ENCODE measurements at regions not wholly inside any gene's neighbourhood (a gene's known extent, or its start where the extent isn't known, plus 50 kb on each side); places are given as distances from the start of the nearest gene placed in this dataset.
"Not testable (repeated sequence)": the region's sequence is repeated elsewhere in the genome, so short reads cannot be mapped to it uniquely, and the experiment has no call there.

DNA sequence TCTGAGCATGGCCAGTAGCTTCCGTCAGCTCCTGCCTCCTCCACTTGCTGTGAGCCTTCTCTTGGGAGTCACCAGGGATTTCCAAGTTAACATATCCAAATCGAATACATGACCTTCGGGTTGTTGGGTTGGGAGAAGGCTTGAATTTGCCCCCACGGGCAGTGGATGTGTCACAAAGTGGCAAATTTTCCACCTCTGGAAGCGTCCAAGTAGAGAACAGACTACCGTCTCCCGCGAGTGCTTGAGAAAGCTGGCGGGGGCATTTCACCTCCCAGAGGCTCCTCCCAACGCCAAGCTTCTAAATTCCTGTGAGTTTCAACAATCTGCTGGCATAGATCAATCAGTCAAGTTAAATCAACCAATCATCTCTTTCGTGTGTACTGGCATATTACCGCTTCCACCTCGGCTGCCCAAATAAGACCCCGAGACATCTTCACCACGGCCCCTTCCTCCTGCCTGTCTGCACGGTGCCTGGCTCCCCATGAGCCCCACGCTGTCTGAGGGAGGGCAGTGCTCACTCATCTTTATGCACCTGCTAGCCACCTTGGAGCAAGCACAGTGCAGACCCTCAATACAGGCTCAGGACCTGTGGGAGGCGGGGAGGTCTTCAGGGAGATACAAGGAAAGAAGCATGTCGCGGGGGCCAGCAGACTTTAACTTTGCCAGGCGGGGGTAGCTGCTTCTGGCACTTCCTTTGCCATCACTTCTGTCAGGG, 79.1 kb downstream of the MRPL36 start:
- no peak for TF ChIP-seq POLR2A (IDR thresholded peaks at IDR 0.05; ENCODE audit: low read depth, low read length)
- no peak for TF ChIP-seq POLR2AphosphoS5 (IDR thresholded peaks at IDR 0.05; ENCODE audit: low read depth, low read length)
- TF ChIP-seq TAF1 (IDR thresholded peaks at IDR 0.05; ENCODE audit: borderline replicate concordance, low read depth, low read length) = no peak
- DNase-seq (ENCODE audit: insufficient read length) (no peak), FAIRE-seq (no peak)

DNA sequence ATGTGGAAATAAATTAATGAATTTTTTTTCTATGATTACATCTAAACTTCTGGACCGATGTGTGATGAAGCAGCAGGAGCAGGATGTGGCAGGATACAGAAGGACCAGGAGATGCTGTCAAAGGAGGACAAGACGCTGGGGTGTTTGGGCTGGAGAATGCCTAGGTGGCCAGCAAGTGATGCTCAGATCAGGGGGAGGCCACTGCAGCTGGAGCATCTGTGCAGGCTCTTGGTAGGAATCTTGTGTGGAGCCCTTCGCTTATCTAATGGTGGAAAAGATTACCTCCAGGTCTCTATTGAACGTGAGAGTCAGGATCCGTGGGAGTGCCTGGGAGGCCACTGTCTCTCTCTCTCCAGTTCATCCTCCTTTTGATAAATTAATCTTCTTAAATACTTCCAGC, 79.8 kb downstream of the MRPL36 start:
- no peak for TF ChIP-seq POLR2A (IDR thresholded peaks at IDR 0.05; ENCODE audit: low read depth, low read length)
- no peak for TF ChIP-seq POLR2AphosphoS5 (IDR thresholded peaks at IDR 0.05; ENCODE audit: low read depth, low read length)
- DNase-seq (ENCODE audit: insufficient read length) = no peak
- FAIRE-seq = no peak

DNA sequence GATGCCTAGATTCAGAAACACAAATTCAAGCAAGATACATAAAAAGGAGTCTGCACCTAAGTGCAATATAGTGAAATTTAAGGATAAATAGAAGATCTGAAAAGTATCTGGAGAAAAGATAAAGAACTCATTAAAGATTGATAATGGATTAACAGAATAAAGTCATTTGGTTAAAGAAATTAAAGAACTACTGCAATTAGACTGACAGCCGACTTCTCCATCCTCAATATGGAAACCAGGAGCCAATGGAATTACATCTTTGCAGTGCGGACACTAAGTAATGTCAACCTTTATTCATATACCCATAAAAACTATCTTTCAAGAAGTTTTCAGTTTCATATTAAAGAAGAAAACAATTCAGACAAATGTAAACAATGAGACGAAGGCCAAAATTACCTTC, 81.0 kb downstream of the MRPL36 start:
- no peak for TF ChIP-seq TAF1 (IDR thresholded peaks at IDR 0.05; ENCODE audit: borderline replicate concordance, low read depth, low read length)
- TF ChIP-seq POLR2A (IDR thresholded peaks at IDR 0.05; ENCODE audit: low read depth, low read length) = no peak
- TF ChIP-seq POLR2AphosphoS5 (IDR thresholded peaks at IDR 0.05; ENCODE audit: low read depth, low read length) = no peak
- DNase-seq (ENCODE audit: insufficient read length) = no peak
- FAIRE-seq = no peak

DNA sequence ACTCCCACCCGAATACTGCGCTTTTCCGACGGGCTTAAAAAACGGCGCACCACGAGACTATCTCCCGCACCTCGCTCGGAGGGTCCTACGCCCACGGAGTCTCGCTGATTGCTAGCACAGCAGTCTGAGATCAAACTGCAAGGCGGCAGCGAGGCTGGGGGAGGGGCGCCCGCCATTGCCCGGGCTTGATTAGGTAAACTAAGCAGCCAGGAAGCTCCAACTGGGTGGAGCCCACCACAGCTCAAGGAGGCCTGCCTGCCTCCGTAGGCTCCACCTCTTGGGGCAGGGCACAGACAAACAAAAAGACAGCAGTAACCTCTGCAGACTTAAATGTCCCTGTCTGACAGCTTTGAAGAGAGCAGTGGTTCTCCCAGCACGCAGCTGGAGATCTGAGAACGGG, 89.5 kb downstream of the MRPL36 start:
- not testable (repeated sequence) for FAIRE-seq; DNase-seq (ENCODE audit: insufficient read length)

DNA sequence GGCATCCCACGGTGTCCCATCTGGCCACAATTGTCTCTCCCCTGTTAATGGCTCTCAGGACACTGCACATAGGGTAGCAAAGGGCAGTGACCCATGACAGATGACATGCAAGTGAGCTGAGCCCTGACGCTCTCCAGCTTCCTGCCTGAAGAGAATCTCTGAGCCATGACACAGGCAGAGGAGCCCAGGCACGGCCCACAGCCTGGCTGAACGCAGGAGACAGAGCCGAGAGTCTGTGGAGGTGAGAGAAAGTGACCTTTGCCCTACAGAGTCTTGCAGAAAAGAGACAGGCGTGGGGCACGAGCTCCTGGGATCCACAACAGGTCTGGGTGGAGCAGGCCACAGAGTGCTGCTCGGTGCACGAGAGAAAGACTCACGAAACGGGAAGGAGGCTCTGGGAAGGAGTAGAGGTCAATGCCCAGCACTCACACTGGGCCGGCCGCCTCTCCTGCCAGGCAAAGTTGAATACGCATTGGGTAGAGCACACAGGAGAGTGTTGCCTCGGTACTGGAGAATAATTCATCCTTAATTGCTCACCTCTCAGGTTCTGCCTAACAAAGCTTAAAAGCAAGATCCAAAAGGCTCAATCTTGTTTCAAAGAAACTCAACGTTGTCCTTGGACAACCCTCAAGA, 90.3 kb downstream of the MRPL36 start:
- TF ChIP-seq TAF1 (IDR thresholded peaks at IDR 0.05; ENCODE audit: borderline replicate concordance, low read depth, low read length) = no peak
- no peak for TF ChIP-seq POLR2A (IDR thresholded peaks at IDR 0.05; ENCODE audit: low read depth, low read length)
- no peak for TF ChIP-seq POLR2AphosphoS5 (IDR thresholded peaks at IDR 0.05; ENCODE audit: low read depth, low read length)
- no peak for FAIRE-seq
- no peak for DNase-seq (ENCODE audit: insufficient read length)

DNA sequence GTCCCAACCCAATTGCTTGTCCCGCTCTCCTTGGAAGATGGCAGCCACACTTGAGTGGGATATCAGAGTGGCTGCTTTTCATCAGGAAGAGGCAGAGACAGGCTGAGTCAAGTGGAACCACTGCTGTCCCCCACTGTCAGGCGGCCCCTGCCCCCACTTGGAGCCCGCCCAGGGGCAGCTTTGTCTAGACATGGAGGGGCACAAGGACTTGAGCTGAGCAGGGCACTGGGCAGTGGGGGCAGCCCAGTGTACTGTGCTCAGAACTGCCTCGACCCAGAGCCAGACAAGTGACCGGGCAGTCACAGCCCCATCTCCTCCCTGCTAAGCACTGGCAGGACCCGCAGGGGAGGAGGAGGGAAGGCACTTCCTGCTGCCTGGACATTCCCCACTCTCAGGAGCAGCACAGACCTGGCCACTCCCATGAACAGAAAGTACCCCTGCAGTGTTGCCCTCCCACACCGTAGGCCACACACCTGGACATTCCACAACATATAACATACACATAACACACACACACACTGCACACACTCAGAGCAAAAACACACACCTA, 91.0 kb downstream of the MRPL36 start:
- no peak for TF ChIP-seq TAF1 (IDR thresholded peaks at IDR 0.05; ENCODE audit: borderline replicate concordance, low read depth, low read length)
- no peak for TF ChIP-seq POLR2AphosphoS5 (IDR thresholded peaks at IDR 0.05; ENCODE audit: low read depth, low read length)
- no peak for TF ChIP-seq POLR2A (IDR thresholded peaks at IDR 0.05; ENCODE audit: low read depth, low read length)
- no peak for DNase-seq (ENCODE audit: insufficient read length)
- FAIRE-seq = no peak

DNA sequence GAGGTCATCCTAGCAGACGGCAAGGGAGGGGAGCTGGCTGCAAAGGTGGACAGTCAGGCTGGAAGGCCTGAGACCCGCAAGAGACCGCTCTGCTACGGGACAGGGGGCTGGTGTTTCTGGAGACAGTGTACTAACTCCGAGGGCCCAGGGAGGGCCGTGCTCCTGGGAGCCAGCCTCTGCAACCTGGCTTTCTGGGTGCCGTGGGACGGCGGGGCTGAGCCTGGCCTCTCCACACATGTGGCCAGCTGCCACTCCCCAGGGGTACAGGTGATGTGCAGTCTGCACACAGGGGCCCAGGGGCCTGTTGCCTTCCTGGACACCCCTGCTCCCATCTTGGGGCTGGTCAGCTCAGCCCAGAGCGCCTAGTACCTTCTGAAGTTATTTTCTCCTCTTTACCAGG, 92.2 kb downstream of the MRPL36 start:
- DNase-seq (ENCODE audit: insufficient read length) (no peak), FAIRE-seq (no peak)
- TF ChIP-seq POLR2A (IDR thresholded peaks at IDR 0.05; ENCODE audit: low read depth, low read length) (no peak), POLR2AphosphoS5 (IDR thresholded peaks at IDR 0.05; ENCODE audit: low read depth, low read length) (no peak), TAF1 (IDR thresholded peaks at IDR 0.05; ENCODE audit: borderline replicate concordance, low read depth, low read length) (no peak)

DNA sequence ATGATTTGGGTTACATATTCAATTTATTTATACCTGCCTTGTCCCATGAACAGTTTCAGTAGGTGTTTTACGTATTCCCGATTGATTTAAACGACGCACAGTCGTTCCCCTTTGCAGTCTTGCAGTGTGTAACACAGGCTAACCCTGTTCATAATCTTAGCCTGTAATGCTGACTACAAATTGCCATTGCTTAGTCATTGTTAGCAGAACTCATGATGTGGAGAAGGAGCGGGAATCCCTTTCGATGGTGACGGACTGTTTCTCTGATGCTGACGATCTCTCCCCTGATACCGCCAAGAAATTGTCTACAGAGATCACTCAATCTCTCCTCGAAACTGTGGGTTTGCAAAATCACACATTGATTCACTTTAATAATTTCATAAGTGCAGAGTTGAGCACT, 93.2 kb downstream of the MRPL36 start:
- TF ChIP-seq TAF1 (IDR thresholded peaks at IDR 0.05; ENCODE audit: borderline replicate concordance, low read depth, low read length) (no peak), POLR2AphosphoS5 (IDR thresholded peaks at IDR 0.05; ENCODE audit: low read depth, low read length) (no peak), POLR2A (IDR thresholded peaks at IDR 0.05; ENCODE audit: low read depth, low read length) (no peak)
- no peak for FAIRE-seq
- no peak for DNase-seq (ENCODE audit: insufficient read length)

DNA sequence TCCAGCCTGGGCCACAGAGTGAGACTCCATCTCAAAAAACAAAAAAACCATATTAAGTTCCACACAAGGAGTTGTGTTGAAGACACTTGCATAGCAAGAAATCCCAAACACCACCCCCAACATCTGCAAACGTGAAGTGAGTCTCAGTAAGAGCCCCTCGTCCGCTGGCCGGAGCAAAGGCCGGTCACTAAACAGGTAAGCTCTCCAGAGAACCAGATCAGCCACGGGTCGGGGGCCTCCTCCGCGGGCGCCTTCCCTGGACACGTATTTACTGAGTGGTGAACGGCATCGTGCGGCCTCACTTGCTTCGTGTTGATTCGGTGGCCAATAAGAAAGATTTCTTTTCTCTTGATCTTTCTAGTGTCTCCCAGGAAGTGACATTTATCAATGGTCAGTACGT, 93.6 kb downstream of the MRPL36 start:
- no peak for FAIRE-seq
- no peak for DNase-seq (ENCODE audit: insufficient read length)
- TF ChIP-seq TAF1 (IDR thresholded peaks at IDR 0.05; ENCODE audit: borderline replicate concordance, low read depth, low read length) (no peak), POLR2AphosphoS5 (IDR thresholded peaks at IDR 0.05; ENCODE audit: low read depth, low read length) (no peak), POLR2A (IDR thresholded peaks at IDR 0.05; ENCODE audit: low read depth, low read length) (no peak)

DNA sequence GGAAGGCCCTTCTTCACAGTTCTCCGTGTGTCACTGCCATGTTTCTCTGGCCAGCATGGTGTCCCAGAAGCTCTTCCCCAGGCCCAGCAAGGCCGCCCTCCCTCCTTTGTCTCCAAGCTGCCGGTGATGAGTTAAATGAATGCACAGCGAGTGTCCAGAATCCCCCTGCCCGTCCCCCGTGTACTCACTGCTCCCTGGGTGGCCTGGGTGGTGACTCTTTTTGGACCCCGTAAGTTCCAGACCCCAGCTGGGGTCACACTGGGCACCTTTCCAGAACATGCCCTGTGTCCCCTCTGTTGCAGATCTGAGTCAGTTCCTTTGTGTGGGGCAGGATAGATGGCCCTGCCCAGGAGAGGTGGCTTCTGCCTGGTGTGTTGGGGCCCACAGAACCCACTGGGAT, 95.0 kb downstream of the MRPL36 start:
- no peak for DNase-seq (ENCODE audit: insufficient read length)
- FAIRE-seq = no peak

DNA sequence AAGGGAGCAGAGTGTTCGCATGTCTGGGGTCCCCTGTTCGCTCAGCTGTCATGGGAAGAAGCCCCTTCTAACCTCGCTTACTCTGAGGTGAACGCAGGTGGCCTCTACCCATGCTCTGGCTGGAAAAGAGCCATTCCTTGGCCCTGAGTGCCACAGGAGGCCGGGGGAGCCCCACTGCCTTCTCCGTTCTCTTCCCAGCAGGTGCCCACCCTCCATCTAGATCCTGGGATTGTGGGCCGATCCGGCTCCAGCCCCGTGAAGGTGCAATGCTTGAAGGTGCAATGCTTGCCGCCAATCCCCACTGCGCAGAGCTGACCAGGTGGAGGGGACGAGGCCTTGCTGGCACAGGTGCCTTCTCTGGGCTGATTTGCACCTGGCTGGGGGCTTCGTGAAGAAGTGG, 95.4 kb downstream of the MRPL36 start:
- no peak for FAIRE-seq
- TF ChIP-seq POLR2A (IDR thresholded peaks at IDR 0.05; ENCODE audit: low read depth, low read length) (no peak), POLR2AphosphoS5 (IDR thresholded peaks at IDR 0.05; ENCODE audit: low read depth, low read length) (no peak), TAF1 (IDR thresholded peaks at IDR 0.05; ENCODE audit: borderline replicate concordance, low read depth, low read length) (no peak)
- DNase-seq (ENCODE audit: insufficient read length) = no peak

More for the DNA sequence above, 95.0 kb downstream of the MRPL36 start:
- TF ChIP-seq TAF1 (IDR thresholded peaks at IDR 0.05; ENCODE audit: borderline replicate concordance, low read depth, low read length) (no peak), POLR2A (IDR thresholded peaks at IDR 0.05; ENCODE audit: low read depth, low read length) (no peak), POLR2AphosphoS5 (IDR thresholded peaks at IDR 0.05; ENCODE audit: low read depth, low read length) (no peak)

DNA sequence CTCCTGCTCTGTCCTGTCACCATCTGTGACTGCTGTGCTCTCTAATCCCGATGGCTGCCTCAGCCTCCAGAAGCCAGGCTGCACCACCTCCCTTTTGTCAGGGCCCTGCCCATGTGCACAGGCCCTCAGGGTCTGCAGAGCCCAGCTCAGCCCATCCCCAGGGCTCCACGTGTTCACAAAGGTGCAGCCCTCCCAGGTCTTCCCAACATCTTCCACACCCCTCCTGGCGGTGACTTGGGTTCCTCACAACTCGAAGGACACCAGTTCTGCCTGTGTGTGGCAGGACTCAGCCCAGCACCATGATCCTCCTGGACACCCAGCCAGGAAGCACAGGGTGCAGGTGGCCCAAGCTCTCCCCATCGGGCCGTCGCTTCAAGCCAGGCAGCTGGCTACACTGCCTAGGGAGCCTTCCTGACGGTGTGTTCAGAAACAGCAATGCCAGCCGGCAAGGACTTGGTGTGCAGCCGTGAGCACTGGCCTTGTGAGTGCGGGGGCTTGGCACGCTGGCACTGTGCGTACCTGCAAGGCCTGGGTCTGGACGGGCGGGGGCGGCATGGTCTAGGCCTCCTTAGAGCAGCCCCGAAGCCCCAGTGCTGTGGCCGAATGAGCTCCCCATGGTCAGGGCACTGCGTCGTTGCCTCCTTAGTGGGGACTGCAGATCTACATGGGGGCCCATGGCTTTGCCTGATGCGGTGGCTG, 96.1 kb downstream of the MRPL36 start:
- DNase-seq (ENCODE audit: insufficient read length) (no peak), FAIRE-seq (no peak)
- TF ChIP-seq POLR2AphosphoS5 (IDR thresholded peaks at IDR 0.05; ENCODE audit: low read depth, low read length) (no peak), TAF1 (IDR thresholded peaks at IDR 0.05; ENCODE audit: borderline replicate concordance, low read depth, low read length) (no peak), POLR2A (IDR thresholded peaks at IDR 0.05; ENCODE audit: low read depth, low read length) (no peak)
